ENCODE measurements at regions not wholly inside any gene's neighbourhood (a gene's known extent, or its start where the extent isn't known, plus 50 kb on each side); places are given as distances from the start of the nearest gene placed in this dataset.

DNA sequence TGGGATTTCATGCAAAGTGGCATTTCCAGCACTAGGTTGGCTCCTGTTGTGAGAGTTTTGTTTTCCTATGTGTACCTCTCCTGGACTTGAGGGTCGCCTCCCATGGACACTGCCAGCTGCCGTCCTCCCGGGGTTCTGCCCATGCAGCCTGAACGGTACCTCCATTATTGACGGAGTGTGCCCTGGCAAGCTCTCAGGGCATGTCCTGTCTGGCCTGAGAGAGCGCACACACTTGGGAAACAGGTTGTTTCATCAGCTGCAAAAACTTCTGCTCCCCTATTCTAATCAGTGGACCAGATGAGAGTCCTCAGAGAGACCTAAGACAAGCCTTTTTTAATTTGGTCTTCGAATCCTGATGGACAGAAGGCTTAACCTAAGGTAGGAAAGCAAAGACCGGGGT, 56.6 kb upstream of the HOPX start:
- H3K4me3 Mint-ChIP-seq, result no peak overlapping the region
- H3K27me3 Mint-ChIP-seq, result no peaks in the 10 kb centered on the region
- peaks cover 2% of the 10 kb centered on the region for H3K9me3 Mint-ChIP-seq (ENCODE audit: low read depth)
- DNase-seq (no peak), ATAC-seq (no peak)
- no peaks in the 10 kb centered on the region for H3K36me3 Mint-ChIP-seq
- H3K4me1 Mint-ChIP-seq, result no peaks in the 10 kb centered on the region
- H3K27ac Mint-ChIP-seq, result no peak overlapping the region
- CTCF ChIA-PET, result no interaction called here

GRCh38 chr4:56733352-56733751, 52.3 kb upstream of the HOPX start:
- DNase-seq, result no peak
- Mint-ChIP-seq H3K4me1 (no peaks in the 10 kb centered on the region), H3K27me3 (no peaks in the 10 kb centered on the region), H3K36me3 (no peaks in the 10 kb centered on the region), H3K4me3 (no peak overlapping the region), H3K9me3 (ENCODE audit: low read depth) (peaks cover 2% of the 10 kb centered on the region), H3K27ac (no peak overlapping the region)
- CTCF ChIA-PET, result no interaction called here
- ATAC-seq, result no peak

- CTCF ChIA-PET, result no interaction called here
- H3K4me3 Mint-ChIP-seq, result no peak overlapping the region
- H3K36me3 Mint-ChIP-seq, result no peaks in the 10 kb centered on the region
- DNase-seq (no peak), ATAC-seq (no peak)
- no peak overlapping the region for H3K27ac Mint-ChIP-seq
- H3K4me1 Mint-ChIP-seq, result no peaks in the 10 kb centered on the region
- H3K9me3 Mint-ChIP-seq (ENCODE audit: low read depth), result peaks cover 2% of the 10 kb centered on the region
- H3K27me3 Mint-ChIP-seq, result no peaks in the 10 kb centered on the region
Measured at GRCh38 chr4:56732301-56732700, 51.2 kb upstream of the HOPX start.

- Mint-ChIP-seq H3K36me3 (no peaks in the 10 kb centered on the region), H3K27ac (no peak overlapping the region), H3K9me3 (ENCODE audit: low read depth) (peaks cover 2% of the 10 kb centered on the region), H3K4me1 (no peaks in the 10 kb centered on the region), H3K27me3 (no peaks in the 10 kb centered on the region), H3K4me3 (no peak overlapping the region)
- CTCF ChIA-PET, result interaction anchor here (1.6 kb wide), 1 partner anchor 26 kb away, joined by 6 read pairs; no protein-coding TSS in a partner anchor
- DNase-seq (no peak), ATAC-seq (no peak)
Measured at GRCh38 chr4:56731857-56732256, 50.8 kb upstream of the HOPX start.
